ENCODE measurements at regions not wholly inside any gene's neighbourhood (a gene's known extent, or its start where the extent isn't known, plus 50 kb on each side); places are given as distances from the start of the nearest gene placed in this dataset.

- no peaks in the 10 kb centered on the region for H3K79me2 ChIP-seq (ENCODE audit: low read length)
- TF ChIP-seq EZH2phosphoT487 (IDR thresholded peaks at IDR 0.05; ENCODE audit: low read length) (no peak), CTCF (IDR thresholded peaks at IDR 0.05; ENCODE audit: low read length) (no peak)
- no peak overlapping the region for H3K27ac ChIP-seq (ENCODE audit: low read length)
- no peak for DNase-seq
- H3K36me3 ChIP-seq (replicated peaks; ENCODE audit: insufficient read depth, low read length), result no peaks in the 10 kb centered on the region
- no peak overlapping the region for H3K9ac ChIP-seq (ENCODE audit: low read length)
- no peak overlapping the region for H3K4me3 ChIP-seq (ENCODE audit: low read length)
- no peaks in the 10 kb centered on the region; the same call in 1 of the 2 replicates for H3K9me3 ChIP-seq (replicated peaks; ENCODE audit: insufficient read depth, low read length)
- no peaks in the 10 kb centered on the region for H3F3A ChIP-seq (ENCODE audit: insufficient read depth, low read length)
- no peaks in the 10 kb centered on the region for H4K20me1 ChIP-seq (ENCODE audit: insufficient read depth, low read length)
- H3K4me2 ChIP-seq (ENCODE audit: low read depth, low read length), result no peak overlapping the region
- H3K4me1 ChIP-seq (ENCODE audit: low read length), result no peaks in the 10 kb centered on the region
- no peaks in the 10 kb centered on the region for H3K27me3 ChIP-seq (replicated peaks; ENCODE audit: insufficient read depth, low read length)
- no peaks in the 10 kb centered on the region for H3K9me2 ChIP-seq (replicated peaks; ENCODE audit: insufficient read depth, low read length)
- H2AFZ ChIP-seq (ENCODE audit: low read length), result no peak overlapping the region
Observed at GRCh38 chr4:111464251-111465045, 680.8 kb upstream of the FAM241A start.

- Histone ChIP-seq H3K4me2 (ENCODE audit: low read depth, low read length) (no peak overlapping the region), H3K27ac (ENCODE audit: low read length) (no peak overlapping the region), H3K4me1 (ENCODE audit: low read length) (no peaks in the 10 kb centered on the region), H3K36me3 (replicated peaks; ENCODE audit: insufficient read depth, low read length) (no peaks in the 10 kb centered on the region), H3K9me2 (replicated peaks; ENCODE audit: insufficient read depth, low read length) (no peaks in the 10 kb centered on the region), H3F3A (ENCODE audit: insufficient read depth, low read length) (no peaks in the 10 kb centered on the region), H2AFZ (ENCODE audit: low read length) (no peak overlapping the region), H3K9ac (ENCODE audit: low read length) (no peak overlapping the region), H4K20me1 (ENCODE audit: insufficient read depth, low read length) (no peaks in the 10 kb centered on the region), H3K9me3 (replicated peaks; ENCODE audit: insufficient read depth, low read length) (no peaks in the 10 kb centered on the region; the same call in 1 of the 2 replicates), H3K79me2 (ENCODE audit: low read length) (no peaks in the 10 kb centered on the region), H3K4me3 (ENCODE audit: low read length) (no peak overlapping the region), H3K27me3 (replicated peaks; ENCODE audit: insufficient read depth, low read length) (no peaks in the 10 kb centered on the region)
- DNase-seq, result no peak
- TF ChIP-seq EZH2phosphoT487 (IDR thresholded peaks at IDR 0.05; ENCODE audit: low read length) (no peak), CTCF (IDR thresholded peaks at IDR 0.05; ENCODE audit: low read length) (no peak), EZH2 (optimal IDR thresholded peaks at IDR 0.05; ENCODE audit: low read depth, low read length) (no peak)
Observed at GRCh38 chr4:111466811-111467604, 678.2 kb upstream of the FAM241A start.

- Histone ChIP-seq H3K4me3 (ENCODE audit: low read length) (no peak overlapping the region), H3K9me2 (replicated peaks; ENCODE audit: insufficient read depth, low read length) (no peaks in the 10 kb centered on the region), H3K4me1 (ENCODE audit: low read length) (no peaks in the 10 kb centered on the region), H3K9me3 (replicated peaks; ENCODE audit: insufficient read depth, low read length) (no peaks in the 10 kb centered on the region), H3K27ac (ENCODE audit: low read length) (no peak overlapping the region), H3F3A (ENCODE audit: insufficient read depth, low read length) (no peaks in the 10 kb centered on the region), H3K79me2 (ENCODE audit: low read length) (no peaks in the 10 kb centered on the region), H3K9ac (ENCODE audit: low read length) (no peak overlapping the region), H3K4me2 (ENCODE audit: low read depth, low read length) (no peak overlapping the region), H4K20me1 (ENCODE audit: insufficient read depth, low read length) (no peaks in the 10 kb centered on the region), H2AFZ (ENCODE audit: low read length) (no peak overlapping the region), H3K36me3 (replicated peaks; ENCODE audit: insufficient read depth, low read length) (no peaks in the 10 kb centered on the region), H3K27me3 (replicated peaks; ENCODE audit: insufficient read depth, low read length) (no peaks in the 10 kb centered on the region)
- TF ChIP-seq CTCF (IDR thresholded peaks at IDR 0.05; ENCODE audit: low read length) (no peak), EZH2phosphoT487 (IDR thresholded peaks at IDR 0.05; ENCODE audit: low read length) (no peak), EZH2 (optimal IDR thresholded peaks at IDR 0.05; ENCODE audit: low read depth, low read length) (no peak)
- DNase-seq, result no peak
Observed at GRCh38 chr4:111475001-111475400, 670.3 kb upstream of the FAM241A start.

All from MM.1S (cell line).